HepG2 (cell line): ENCODE measurements at regions not wholly inside any gene's neighbourhood (a gene's known extent, or its start where the extent isn't known, plus 50 kb on each side); places are given as distances from the start of the nearest gene placed in this dataset.

ENCODE experiments used
- ATAC-seq: fragments of 200-7000 bp; cut with Tn5 transposase; 3 replicates; pipeline ENCODE4 v1.9.1; 2020; ENCODE audit warnings: mild to moderate bottlenecking, moderate library complexity
- BruUV-seq: library from RNA; stranded (reverse); fragments of 400-500 nt; replicated peaks from 2 replicates; lab custom pipeline; 2021; lab: Mats Ljungman, UMichigan
- CTCF ChIA-PET: fragments of 300-600 bp; formaldehyde crosslinking; extraction: SDS; loops from one replicate; lab custom pipeline; 2021; ENCODE audit warnings: low total read pairs, inconsistent platforms, low intra/inter-chr PET ratio; lab: Yijun Ruan, JAX
- POLR2A ChIA-PET: fragments of 350-600 bp; sonication (Branson Sonifier 250); formaldehyde crosslinking; loops from one replicate; lab custom pipeline; 2020; ENCODE audit warnings: antibody characterized with exemption, inconsistent platforms; lab: Yijun Ruan, JAX
- DNase-seq: peaks from one replicate; pipeline ENCODE4 v3.0.0-alpha.2; 2015; ENCODE audit warnings: low spot score
- FAIRE-seq: peaks from 3 replicates; lab custom pipeline; 2011; peaks lifted over from hg19 to GRCh38; lab: Jason Lieb, UNC
- H2AFZ ChIP-seq: one replicate; pipeline ENCODE4 v1.6.1; 2011; ENCODE audit warnings: low read length, inconsistent platforms
- H3K27ac ChIP-seq: fragments of 300-600 bp; 3 replicates; pipeline ENCODE4 v1.8.0; 2011; ENCODE audit warnings: mixed run types, mild to moderate bottlenecking, mixed read lengths, low read length, inconsistent platforms; ENCODE audit not compliant: insufficient read depth; ENCODE audit errors: extremely low read length
- H3K27me3 ChIP-seq, 2 experiments: fragments of 200-600 bp in 1 of 2; 2 replicates in 1 of 2; 3 replicates in 1 of 2; pipeline versions ENCODE4 v1.6.0 to v1.8.0; 2011; ENCODE audit warnings: low read length in 2 of 2, mild to moderate bottlenecking in 2 of 2, moderate library complexity in 2 of 2, inconsistent platforms in 1 of 2; ENCODE audit not compliant: insufficient read depth in 2 of 2, control insufficient read depth in 1 of 2
- H3K36me3 ChIP-seq, 2 experiments: fragments of 200-600 bp in 1 of 2; replicated peaks in 1 of 2; 2 replicates in 1 of 2; 3 replicates in 1 of 2; pipeline versions ENCODE4 v1.5.1 to v1.8.0; 2011; ENCODE audit warnings: low read length in 2 of 2, inconsistent platforms in 1 of 2; ENCODE audit not compliant: insufficient read depth in 2 of 2, control insufficient read depth in 1 of 2
- H3K4me1 ChIP-seq: 2 replicates; pipeline ENCODE4 v1.5.1; 2012; ENCODE audit warnings: low read length, inconsistent platforms; ENCODE audit not compliant: insufficient read depth
- H3K4me2 ChIP-seq: 2 replicates; pipeline ENCODE4 v1.6.0; 2011; ENCODE audit warnings: low read depth, low read length, inconsistent platforms
- H3K4me3 ChIP-seq, 3 experiments: fragments of 200-600 bp in 1 of 3; sonication (generic), shearing (Covaris generic) in 1 of 3; replicated peaks in 1 of 3; 2 replicates each; pipeline ENCODE4 v1.5.1; 2011 to 2016; ENCODE audit warnings: low read length in 3 of 3, inconsistent platforms in 2 of 3, low read depth in 2 of 3, mild to moderate bottlenecking in 2 of 3, control low read depth in 1 of 3, mixed read lengths in 1 of 3; ENCODE audit not compliant: insufficient read depth in 1 of 3
- H3K79me2 ChIP-seq: one replicate; pipeline ENCODE4 v1.6.1; 2011; ENCODE audit warnings: low read length, inconsistent platforms; ENCODE audit not compliant: insufficient read depth
- H3K9ac ChIP-seq: 2 replicates; pipeline ENCODE4 v1.6.0; 2011; ENCODE audit warnings: mild to moderate bottlenecking, low read depth, low read length, inconsistent platforms; ENCODE audit not compliant: insufficient read depth
- H3K9me3 ChIP-seq: 2 replicates; pipeline ENCODE4 v1.5.1; 2012; ENCODE audit warnings: mild to moderate bottlenecking, low read length
- H4K20me1 ChIP-seq: 2 replicates; pipeline ENCODE4 v1.6.0; 2011; ENCODE audit warnings: inconsistent platforms, mild to moderate bottlenecking, low read length, moderate library complexity; ENCODE audit not compliant: insufficient read depth
- CC2D1A ChIP-seq: sonication (generic); formaldehyde crosslinking; IDR thresholded peaks from 2 replicates; pipeline ENCODE4 v1.8.1; 2023; ENCODE audit warnings: mild to moderate bottlenecking, missing genetic modification reagents
- ELF3 ChIP-seq: IDR thresholded peaks from 2 replicates; pipeline ENCODE4 v1.6.1; 2016; ENCODE audit warnings: missing genetic modification reagents, missing compliant biosample characterization
- IKZF4 ChIP-seq: sonication (generic); formaldehyde crosslinking; IDR thresholded peaks from 2 replicates; pipeline ENCODE4 v1.5.1; 2020; ENCODE audit warnings: borderline replicate concordance, mild to moderate bottlenecking, low read depth, missing genetic modification reagents; ENCODE audit errors: not compliant biosample characterization
- MXI1 ChIP-seq: IDR thresholded peaks from 3 replicates; pipeline ENCODE4 v1.6.1; 2012; ENCODE audit warnings: low read depth, low read length, inconsistent platforms, borderline replicate concordance
- NR0B2 ChIP-seq: sonication (generic); formaldehyde crosslinking; IDR thresholded peaks from 2 replicates; pipeline ENCODE4 v1.4.0; 2020; ENCODE audit warnings: mild to moderate bottlenecking, missing genetic modification reagents
- RBM22 ChIP-seq: fragments of 200-400 bp; formaldehyde crosslinking; optimal IDR thresholded peaks from 2 replicates; pipeline ENCODE3; 2017; ENCODE audit warnings: mild to moderate bottlenecking, low read length, moderate library complexity
- TFAP4 ChIP-seq: sonication (generic); IDR thresholded peaks from 2 replicates; pipeline ENCODE4 v1.6.1; 2016; ENCODE audit warnings: low read depth, borderline replicate concordance
- ZNF776 ChIP-seq: sonication (generic); formaldehyde crosslinking; IDR thresholded peaks from 2 replicates; pipeline ENCODE4 v1.4.0; 2020; ENCODE audit warnings: mild to moderate bottlenecking, missing genetic modification reagents
- WGBS: methylation state at CpG from one replicate; pipeline ENCODE4 v1.1.6; 2017; ENCODE audit warnings: low lambda C conversion rate; 5-methylcytosine and 5-hydroxymethylcytosine counted together
- in situ Hi-C: cut with HindIII; loops from 2 replicates; pipeline ENCODE4 v1.10.0; 2017; ENCODE audit warnings: low pct_unique_long_range_greater_than_20kb; ENCODE audit not compliant: extremely low pct_ligation_motif_present
- intact Hi-C: fragments of 100-400 bp; cut with micrococcal nuclease; formaldehyde crosslinking; loops from one replicate; pipeline ENCODE4 v1.10.0; 2022; ENCODE audit not compliant: unreplicated experiment
- TF ChIP-seq, protein P1 (sequence below): sonication (generic); formaldehyde crosslinking; IDR thresholded peaks from 2 replicates; pipeline ENCODE4 v1.9.0; 2021; ENCODE audit warnings: missing genetic modification reagents, borderline replicate concordance
- TF ChIP-seq, protein P2 (sequence below): sonication (generic); formaldehyde crosslinking; IDR thresholded peaks from 2 replicates; pipeline ENCODE4 v1.9.0; 2022; ENCODE audit warnings: low read depth, missing genetic modification reagents

- no peaks in the 10 kb centered on the region for H3K9me3 ChIP-seq
- DNase-seq: no peak
- CTCF ChIA-PET: no interaction called here
- no peak for FAIRE-seq
- no peaks in the 10 kb centered on the region for H3K36me3 ChIP-seq
- H2AFZ ChIP-seq: no peak overlapping the region
- POLR2A ChIA-PET: no interaction called here
- intact Hi-C loops: no loop called here
- H4K20me1 ChIP-seq: no peaks in the 10 kb centered on the region
- H3K27ac ChIP-seq: no peak overlapping the region
- H3K27me3 ChIP-seq: no peaks in the 10 kb centered on the region
- no peaks in the 10 kb centered on the region for H3K79me2 ChIP-seq
- no peak overlapping the region for H3K9ac ChIP-seq
- no peak overlapping the region for H3K4me2 ChIP-seq
- TF ChIP-seq, protein P1, sequence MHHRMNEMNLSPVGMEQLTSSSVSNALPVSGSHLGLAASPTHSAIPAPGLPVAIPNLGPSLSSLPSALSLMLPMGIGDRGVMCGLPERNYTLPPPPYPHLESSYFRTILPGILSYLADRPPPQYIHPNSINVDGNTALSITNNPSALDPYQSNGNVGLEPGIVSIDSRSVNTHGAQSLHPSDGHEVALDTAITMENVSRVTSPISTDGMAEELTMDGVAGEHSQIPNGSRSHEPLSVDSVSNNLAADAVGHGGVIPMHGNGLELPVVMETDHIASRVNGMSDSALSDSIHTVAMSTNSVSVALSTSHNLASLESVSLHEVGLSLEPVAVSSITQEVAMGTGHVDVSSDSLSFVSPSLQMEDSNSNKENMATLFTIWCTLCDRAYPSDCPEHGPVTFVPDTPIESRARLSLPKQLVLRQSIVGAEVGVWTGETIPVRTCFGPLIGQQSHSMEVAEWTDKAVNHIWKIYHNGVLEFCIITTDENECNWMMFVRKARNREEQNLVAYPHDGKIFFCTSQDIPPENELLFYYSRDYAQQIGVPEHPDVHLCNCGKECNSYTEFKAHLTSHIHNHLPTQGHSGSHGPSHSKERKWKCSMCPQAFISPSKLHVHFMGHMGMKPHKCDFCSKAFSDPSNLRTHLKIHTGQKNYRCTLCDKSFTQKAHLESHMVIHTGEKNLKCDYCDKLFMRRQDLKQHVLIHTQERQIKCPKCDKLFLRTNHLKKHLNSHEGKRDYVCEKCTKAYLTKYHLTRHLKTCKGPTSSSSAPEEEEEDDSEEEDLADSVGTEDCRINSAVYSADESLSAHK (CRISPR knock-in tag): no peak
- TF ChIP-seq ZNF776 (CRISPR knock-in tag) (no peak), CC2D1A (CRISPR knock-in tag) (no peak)
- TF ChIP-seq, all 625 proteins: peak for 0
- ATAC-seq: no peak
- Histone ChIP-seq H3K4me1 (no peaks in the 10 kb centered on the region), H3K4me3 (no peak overlapping the region)
- 0% methylated on average over 2 of the region's 2 CpGs for WGBS
- in situ Hi-C loops: no loop called here
- no TSS peak for BruUV-seq
Measured at GRCh38 chr7:79653136-79653631, 199.7 kb upstream of the MAGI2 start.

GRCh38 chr7:79652619-79653018, 199.2 kb upstream of the MAGI2 start:
- intact Hi-C loops: no loop called here
- in situ Hi-C loops: no loop called here
- WGBS: 2% methylated on average over 2 of the region's 2 CpGs
- ATAC-seq: no peak
- no peak overlapping the region for H2AFZ ChIP-seq
- no peaks in the 10 kb centered on the region for H4K20me1 ChIP-seq
- DNase-seq: no peak
- POLR2A ChIA-PET: no interaction called here
- CTCF ChIA-PET: no interaction called here
- H3K9ac ChIP-seq: no peak overlapping the region
- no peaks in the 10 kb centered on the region for H3K27me3 ChIP-seq
- no peaks in the 10 kb centered on the region for H3K4me1 ChIP-seq
- BruUV-seq: no TSS peak
- H3K36me3 ChIP-seq: no peaks in the 10 kb centered on the region
- H3K4me3 ChIP-seq: no peak overlapping the region
- H3K4me2 ChIP-seq: no peak overlapping the region
- no peaks in the 10 kb centered on the region for H3K9me3 ChIP-seq
- H3K79me2 ChIP-seq: no peaks in the 10 kb centered on the region
- no peak overlapping the region for H3K27ac ChIP-seq
- no peak for FAIRE-seq
- TF ChIP-seq, protein P2, sequence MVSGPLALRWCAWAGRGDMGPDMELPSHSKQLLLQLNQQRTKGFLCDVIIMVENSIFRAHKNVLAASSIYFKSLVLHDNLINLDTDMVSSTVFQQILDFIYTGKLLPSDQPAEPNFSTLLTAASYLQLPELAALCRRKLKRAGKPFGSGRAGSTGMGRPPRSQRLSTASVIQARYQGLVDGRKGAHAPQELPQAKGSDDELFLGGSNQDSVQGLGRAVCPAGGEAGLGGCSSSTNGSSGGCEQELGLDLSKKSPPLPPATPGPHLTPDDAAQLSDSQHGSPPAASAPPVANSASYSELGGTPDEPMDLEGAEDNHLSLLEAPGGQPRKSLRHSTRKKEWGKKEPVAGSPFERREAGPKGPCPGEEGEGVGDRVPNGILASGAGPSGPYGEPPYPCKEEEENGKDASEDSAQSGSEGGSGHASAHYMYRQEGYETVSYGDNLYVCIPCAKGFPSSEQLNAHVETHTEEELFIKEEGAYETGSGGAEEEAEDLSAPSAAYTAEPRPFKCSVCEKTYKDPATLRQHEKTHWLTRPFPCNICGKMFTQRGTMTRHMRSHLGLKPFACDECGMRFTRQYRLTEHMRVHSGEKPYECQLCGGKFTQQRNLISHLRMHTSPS (CRISPR knock-in tag): no peak
- TF ChIP-seq ZNF776 (CRISPR knock-in tag) (no peak), ELF3 (CRISPR knock-in tag) (no peak), MXI1 (no peak), IKZF4 (no peak), TFAP4 (no peak), RBM22 (no peak), NR0B2 (CRISPR knock-in tag) (no peak)
